A549 (cell line): ENCODE measurements at regions not wholly inside any gene's neighbourhood (a gene's known extent, or its start where the extent isn't known, plus 50 kb on each side); places are given as distances from the start of the nearest gene placed in this dataset.

Source experiments
- ATAC-seq, 2 experiments: fragments of 200-7000 bp in 1 of 2; fragments of >200 bp in 1 of 2; cut with Nextera tagmentation in 1 of 2; cut with Tn5 transposase in 1 of 2; 3 replicates each; pipeline versions ENCODE4 v1.8.0 to v1.9.1; 2018 to 2020; ENCODE audit warnings: mild to moderate bottlenecking in 1 of 2, moderate library complexity in 1 of 2
- CTCF ChIA-PET: fragments of 300-600 bp; sonication (Branson Sonifier 250); formaldehyde crosslinking; extraction: SDS; loops from one replicate; lab custom pipeline; 2021; ENCODE audit warnings: antibody characterized with exemption, inconsistent platforms; lab: Yijun Ruan, JAX
- POLR2A ChIA-PET: fragments of 350-600 bp; formaldehyde crosslinking; extraction: SDS; loops from one replicate; lab custom pipeline; 2021; ENCODE audit warnings: antibody characterized with exemption, inconsistent platforms; lab: Yijun Ruan, JAX
- DNase-seq, 2 experiments: peaks; one replicate each; pipeline versions ENCODE4 v3.0.0 to v3.0.0-alpha.2; 2011 to 2016; ENCODE audit warnings: low read depth in 1 of 2, low spot score in 1 of 2
- FAIRE-seq: peaks from 2 replicates; lab custom pipeline; 2011; peaks lifted over from hg19 to GRCh38; lab: Jason Lieb, UNC
- H3K27ac ChIP-seq, 2 experiments: fragments of >200 bp; sonication (Bioruptor Twin); formaldehyde crosslinking; 3 replicates each; pipeline ENCODE4 v1.5.1; 2016 to 2017
- H3K4me1 ChIP-seq: fragments of >200 bp; sonication (Bioruptor Twin); formaldehyde crosslinking; 3 replicates; pipeline ENCODE4 v1.6.1; 2016
- H3K4me2 ChIP-seq: fragments of >200 bp; sonication (Bioruptor Twin); formaldehyde crosslinking; 3 replicates; pipeline ENCODE4 v1.6.1; 2016
- H3K4me3 ChIP-seq: fragments of >200 bp; sonication (Bioruptor Twin); formaldehyde crosslinking; 3 replicates; pipeline ENCODE4 v1.5.1; 2016
- H3K9me3 ChIP-seq: fragments of >200 bp; sonication (Bioruptor Twin); formaldehyde crosslinking; 3 replicates; pipeline ENCODE4 v1.6.1; 2016
- BCL3 ChIP-seq: fragments of >200 bp; sonication (Bioruptor Twin); formaldehyde crosslinking; IDR thresholded peaks from 3 replicates; pipeline ENCODE4 v1.6.1; 2016
- BHLHE40 ChIP-seq: IDR thresholded peaks from 2 replicates; pipeline ENCODE4 v1.6.1; 2012; ENCODE audit warnings: low read depth, low read length, inconsistent platforms
- CBX2 ChIP-seq: fragments of 200-600 bp; sonication (generic); IDR thresholded peaks from 2 replicates; pipeline ENCODE4 v1.6.1; 2016; ENCODE audit warnings: low read depth, mild to moderate bottlenecking, borderline replicate concordance
- CBX8 ChIP-seq: fragments of 200-600 bp; sonication (generic); IDR thresholded peaks from 2 replicates; pipeline ENCODE4 v1.6.1; 2016
- CEBPB ChIP-seq, 2 experiments: fragments of >200 bp in 1 of 2; sonication (Bioruptor Twin) in 1 of 2; formaldehyde crosslinking in 1 of 2; IDR thresholded peaks; 2 replicates each; pipeline ENCODE4 v1.6.1; 2012 to 2016
- CHD2 ChIP-seq: fragments of 150-350 bp; IDR thresholded peaks from 2 replicates; pipeline ENCODE4 v1.6.1; 2014; ENCODE audit warnings: low read length; ENCODE audit not compliant: partially characterized antibody
- CHD4 ChIP-seq: fragments of 200-600 bp; sonication (generic); IDR thresholded peaks from 2 replicates; pipeline ENCODE4 v1.6.1; 2016; ENCODE audit warnings: antibody characterized with exemption, mild to moderate bottlenecking, borderline replicate concordance
- E2F6 ChIP-seq: IDR thresholded peaks from 2 replicates; pipeline ENCODE4 v1.6.1; 2012; ENCODE audit warnings: low read depth, borderline replicate concordance
- EHMT2 ChIP-seq: fragments of 200-600 bp; sonication (generic); IDR thresholded peaks from 2 replicates; pipeline ENCODE4 v1.6.1; 2016; ENCODE audit warnings: antibody characterized with exemption, low read depth, mild to moderate bottlenecking, moderate library complexity
- ESRRA ChIP-seq: fragments of 150-350 bp; IDR thresholded peaks from 2 replicates; pipeline ENCODE4 v1.6.1; 2014; ENCODE audit warnings: mild to moderate bottlenecking, low read length, borderline replicate concordance
- FOSB ChIP-seq: fragments of 250-450 bp; sonication (Bioruptor Pico); IDR thresholded peaks from 2 replicates; pipeline ENCODE4 v1.5.0; 2020; ENCODE audit warnings: mild to moderate bottlenecking, moderate library complexity
- FOSL2 ChIP-seq, 2 experiments: fragments of 450-650 bp in 1 of 2; fragments of >200 bp in 1 of 2; sonication (Bioruptor Twin) in 1 of 2; formaldehyde crosslinking; IDR thresholded peaks; 2 replicates each; pipeline versions ENCODE4 v1.5.0 to v1.6.1; 2016 to 2020; ENCODE audit warnings: mild to moderate bottlenecking in 1 of 2, moderate library complexity in 1 of 2
- GATA3 ChIP-seq: IDR thresholded peaks from 2 replicates; pipeline ENCODE4 v1.6.1; 2012; ENCODE audit warnings: borderline replicate concordance
- HES2 ChIP-seq: fragments of >200 bp; sonication (Bioruptor Twin); formaldehyde crosslinking; IDR thresholded peaks from 2 replicates; pipeline ENCODE4 v1.6.1; 2016
- HEYL ChIP-seq: fragments of 250-450 bp; sonication (Bioruptor Pico); IDR thresholded peaks from 2 replicates; pipeline ENCODE4 v1.8.0; 2021; ENCODE audit warnings: mild to moderate bottlenecking, moderate library complexity
- HOXB13 ChIP-seq: fragments of 250-450 bp; sonication (Bioruptor Pico); IDR thresholded peaks from 2 replicates; pipeline ENCODE4 v1.5.0; 2020; ENCODE audit warnings: low read depth, mild to moderate bottlenecking, moderate library complexity
- HOXB5 ChIP-seq: fragments of 250-450 bp; sonication (Bioruptor Pico); IDR thresholded peaks from 2 replicates; pipeline ENCODE4 v1.5.0; 2020; ENCODE audit warnings: mild to moderate bottlenecking, moderate library complexity
- JUN ChIP-seq, 2 experiments: fragments of >200 bp; sonication (Bioruptor Twin); formaldehyde crosslinking; IDR thresholded peaks; 2 replicates in 1 of 2; 3 replicates in 1 of 2; pipeline ENCODE4 v1.6.1; 2016 to 2017
- KDM1A ChIP-seq: fragments of 200-600 bp; sonication (generic); IDR thresholded peaks from 2 replicates; pipeline ENCODE4 v1.6.1; 2016; ENCODE audit warnings: low read depth, mild to moderate bottlenecking
- MAFK ChIP-seq: fragments of 450-650 bp; IDR thresholded peaks from 2 replicates; pipeline ENCODE4 v1.6.1; 2014; ENCODE audit not compliant: partially characterized antibody
- MYC ChIP-seq: IDR thresholded peaks from 2 replicates; pipeline ENCODE4 v1.6.1; 2012; ENCODE audit warnings: mild to moderate bottlenecking, inconsistent platforms, low read length, improper control_type of control experiment, borderline replicate concordance
- NR3C1 ChIP-seq: fragments of >200 bp; sonication (Bioruptor Twin); formaldehyde crosslinking; IDR thresholded peaks from 3 replicates; pipeline ENCODE4 v1.6.1; 2017
- POLR2AphosphoS2 ChIP-seq: conservative IDR thresholded peaks from 2 replicates; pipeline ENCODE4 v1.6.1; 2012; ENCODE audit warnings: low read length, improper control_type of control experiment, inconsistent platforms
- REST ChIP-seq: fragments of 200-600 bp; sonication (generic); IDR thresholded peaks from 2 replicates; pipeline ENCODE4 v1.6.1; 2016; ENCODE audit warnings: antibody characterized with exemption, mild to moderate bottlenecking, moderate library complexity
- RFX5 ChIP-seq: fragments of 450-650 bp; IDR thresholded peaks from 2 replicates; pipeline ENCODE4 v1.7.1; 2014; ENCODE audit warnings: antibody characterized with exemption, mild to moderate bottlenecking, moderate library complexity
- RNF2 ChIP-seq: fragments of 200-600 bp; sonication (generic); IDR thresholded peaks from 2 replicates; pipeline ENCODE4 v1.6.1; 2016; ENCODE audit warnings: low read depth, mild to moderate bottlenecking, antibody characterized with exemption, moderate library complexity, borderline replicate concordance
- SMC3 ChIP-seq: fragments of >200 bp; sonication (Bioruptor Twin); formaldehyde crosslinking; IDR thresholded peaks from 3 replicates; pipeline ENCODE4 v1.6.1; 2018; ENCODE audit warnings: inconsistent platforms
- SREBF2 ChIP-seq: fragments of 450-650 bp; IDR thresholded peaks from 2 replicates; pipeline ENCODE4 v1.6.1; 2014; ENCODE audit warnings: mild to moderate bottlenecking, moderate library complexity
- USF2 ChIP-seq: fragments of 450-650 bp; IDR thresholded peaks from 2 replicates; pipeline ENCODE4 v1.6.1; 2014; ENCODE audit warnings: antibody characterized with exemption
- ZC3H11A ChIP-seq: fragments of 450-650 bp; IDR thresholded peaks from 2 replicates; pipeline ENCODE4 v1.6.1; 2014; ENCODE audit warnings: antibody characterized with exemption, mild to moderate bottlenecking
- WGBS: methylation state at CpG from one replicate; pipeline ENCODE4 v1.1.6; 2017; ENCODE audit errors: missing lambda C conversion rate; 5-methylcytosine and 5-hydroxymethylcytosine counted together

GRCh38 chr2:220002699-220003098 is 375.3 kb downstream of the SLC4A3 start:
- TF ChIP-seq ESRRA (no peak), SREBF2 (no peak), POLR2AphosphoS2 (no peak), USF2 (no peak), CHD4 (no peak), BHLHE40 (no peak), HOXB13 (no peak), HES2 (no peak), NR3C1 (no peak), BCL3 (no peak), CBX2 (no peak), MAFK (no peak), RFX5 (no peak), GATA3 (no peak), ZC3H11A (no peak), FOSB (CRISPR knock-in tag) (no peak), RNF2 (no peak), E2F6 (no peak)
- FAIRE-seq (no peak), DNase-seq (no peak), ATAC-seq (no peak)
- WGBS: 79% methylated on average over 3 of the region's 3 CpGs
- no peak overlapping the region for H3K4me3 ChIP-seq
- no peak overlapping the region for H3K27ac ChIP-seq
- no peak overlapping the region for H3K4me2 ChIP-seq
- peaks cover 12% of the 10 kb centered on the region for H3K4me1 ChIP-seq
- H3K9me3 ChIP-seq: no peaks in the 10 kb centered on the region
- ChIA-PET CTCF (interaction anchor here (1.1 kb wide), 1 partner anchor 51 kb away, joined by 3 read pairs; no protein-coding TSS in a partner anchor), POLR2A (no interaction called here)

- no peak for FAIRE-seq
- 41% methylated on average over 6 of the region's 6 CpGs for WGBS
- CTCF ChIA-PET: interaction anchor here (0.9 kb wide), 1 partner anchor 71 kb away, joined by 3 read pairs; no protein-coding TSS in a partner anchor
- no peak for TF ChIP-seq FOSL2 (IDR thresholded peaks at IDR 0.05)
- no peak for TF ChIP-seq FOSL2 (CRISPR knock-in tag; IDR thresholded peaks at IDR 0.05)
- TF ChIP-seq SMC3: no peak
- no peak for TF ChIP-seq GATA3
- no peak for TF ChIP-seq CBX8
- no peak for TF ChIP-seq HEYL (CRISPR knock-in tag)
- no peak for TF ChIP-seq BCL3
- no peak for TF ChIP-seq E2F6
- no peak for TF ChIP-seq HOXB5 (CRISPR knock-in tag)
- TF ChIP-seq CHD2: no peak
- TF ChIP-seq MYC: no peak
- no peak for TF ChIP-seq KDM1A
- TF ChIP-seq REST: no peak
- no peak for TF ChIP-seq EHMT2
- TF ChIP-seq JUN (IDR thresholded peaks at IDR 0.05): no peak
- no peak for TF ChIP-seq NR3C1
- no peak for TF ChIP-seq HOXB13
- TF ChIP-seq CEBPB (IDR thresholded peaks at IDR 0.05): no peak
Observed at GRCh38 chr2:220005362-220005761, 377.9 kb downstream of the SLC4A3 start.

More at GRCh38 chr2:220005362-220005761, 377.9 kb downstream of the SLC4A3 start:
- DNase-seq: no peak
- Histone ChIP-seq H3K27ac (no peak overlapping the region), H3K9me3 (no peaks in the 10 kb centered on the region), H3K4me3 (no peak overlapping the region), H3K4me1 (peaks cover 12% of the 10 kb centered on the region), H3K4me2 (no peak overlapping the region)
- ATAC-seq: no peak
- POLR2A ChIA-PET: no interaction called here
